H7 (cell line): ENCODE measurements at regions not wholly inside any gene's neighbourhood (a gene's known extent, or its start where the extent isn't known, plus 50 kb on each side); places are given as distances from the start of the nearest gene placed in this dataset.

Experiments used
- DNase-seq: peaks from one replicate; pipeline ENCODE4 v3.0.0; 2012
- H3K27me3 ChIP-seq: 2 replicates; pipeline ENCODE4 v1.6.0; 2011; ENCODE audit warnings: mild to moderate bottlenecking, low read length; ENCODE audit not compliant: control insufficient read depth, insufficient read depth
- H3K36me3 ChIP-seq: replicated peaks from 2 replicates; pipeline ENCODE4 v1.5.1; 2011; ENCODE audit warnings: low read length; ENCODE audit not compliant: control insufficient read depth, insufficient read depth
- H3K4me3 ChIP-seq: 2 replicates; pipeline ENCODE4 v1.5.1; 2011; ENCODE audit warnings: low read depth, mild to moderate bottlenecking, control low read depth, low read length, moderate library complexity; ENCODE audit not compliant: insufficient read depth

GRCh38 chr17:77778636-77779489 lies 179.6 kb upstream of the TNRC6C start:
- no peak for DNase-seq
- Histone ChIP-seq H3K4me3 (no peak overlapping the region), H3K27me3 (peaks cover 46% of the 10 kb centered on the region), H3K36me3 (no peaks in the 10 kb centered on the region)

- H3K27me3 ChIP-seq: peaks cover 55% of the 10 kb centered on the region
- DNase-seq: no peak
Measured at GRCh38 chr17:77779711-77780539, 178.6 kb upstream of the TNRC6C start.

GRCh38 chr17:77781536-77781935 lies 177.0 kb upstream of the TNRC6C start:
- Histone ChIP-seq H3K27me3 (peaks cover 72% of the 10 kb centered on the region), H3K4me3 (no peak overlapping the region)

More at GRCh38 chr17:77779711-77780539, 178.6 kb upstream of the TNRC6C start:
- H3K4me3 ChIP-seq: no peak overlapping the region
- no peaks in the 10 kb centered on the region for H3K36me3 ChIP-seq

GRCh38 chr17:77782201-77782600 lies 176.3 kb upstream of the TNRC6C start:
- DNase-seq: no peak
- Histone ChIP-seq H3K27me3 (peaks cover 76% of the 10 kb centered on the region), H3K4me3 (no peak overlapping the region), H3K36me3 (no peaks in the 10 kb centered on the region)

More at GRCh38 chr17:77781536-77781935, 177.0 kb upstream of the TNRC6C start:
- no peaks in the 10 kb centered on the region for H3K36me3 ChIP-seq
- DNase-seq: peak; percentile 73

GRCh38 chr17:77782611-77783010 lies 175.9 kb upstream of the TNRC6C start:
- Histone ChIP-seq H3K36me3 (no peaks in the 10 kb centered on the region), H3K4me3 (no peak overlapping the region), H3K27me3 (peaks cover 80% of the 10 kb centered on the region)
- no peak for DNase-seq

- H3K4me3 ChIP-seq: no peak overlapping the region
- H3K27me3 ChIP-seq: peaks cover 86% of the 10 kb centered on the region
- H3K36me3 ChIP-seq: no peaks in the 10 kb centered on the region
- no peak for DNase-seq
Measured at GRCh38 chr17:77783991-77784820, 174.3 kb upstream of the TNRC6C start.

- Histone ChIP-seq H3K27me3 (peaks cover 82% of the 10 kb centered on the region), H3K4me3 (no peak overlapping the region), H3K36me3 (no peaks in the 10 kb centered on the region)
- DNase-seq: no peak
Measured at GRCh38 chr17:77785312-77785905, 173.1 kb upstream of the TNRC6C start.

GRCh38 chr17:77786090-77786489 lies 172.4 kb upstream of the TNRC6C start:
- Histone ChIP-seq H3K4me3 (no peak overlapping the region), H3K27me3 (peaks cover 77% of the 10 kb centered on the region), H3K36me3 (no peaks in the 10 kb centered on the region)
- DNase-seq: no peak

GRCh38 chr17:77786740-77787505 lies 171.6 kb upstream of the TNRC6C start:
- H3K4me3 ChIP-seq: no peak overlapping the region
- H3K27me3 ChIP-seq: peaks cover 74% of the 10 kb centered on the region
- DNase-seq: peak; percentile 79
- H3K36me3 ChIP-seq: no peaks in the 10 kb centered on the region

GRCh38 chr17:77790143-77790829 lies 168.2 kb upstream of the TNRC6C start:
- DNase-seq: peak; percentile 88
- Histone ChIP-seq H3K27me3 (peaks cover 52% of the 10 kb centered on the region), H3K36me3 (no peaks in the 10 kb centered on the region), H3K4me3 (no peak overlapping the region)

GRCh38 chr17:77792626-77793025 lies 165.9 kb upstream of the TNRC6C start:
- DNase-seq: no peak
- Histone ChIP-seq H3K36me3 (no peaks in the 10 kb centered on the region), H3K27me3 (peaks cover 35% of the 10 kb centered on the region), H3K4me3 (no peak overlapping the region)

GRCh38 chr17:77793146-77793970 lies 165.1 kb upstream of the TNRC6C start:
- no peak for DNase-seq
- Histone ChIP-seq H3K27me3 (peaks cover 27% of the 10 kb centered on the region), H3K4me3 (no peak overlapping the region), H3K36me3 (no peaks in the 10 kb centered on the region)
